HEK293T (cell line): ENCODE measurements at regions not wholly inside any gene's neighbourhood (a gene's known extent, or its start where the extent isn't known, plus 50 kb on each side); places are given as distances from the start of the nearest gene placed in this dataset.

Experiments
- CTCF ChIA-PET: fragments of 350-600 bp; formaldehyde crosslinking; extraction: SDS; loops from one replicate; lab custom pipeline; 2021; ENCODE audit warnings: antibody characterized with exemption, inconsistent platforms; lab: Yijun Ruan, JAX
- POLR2A ChIA-PET: fragments of 350-600 bp; formaldehyde crosslinking; extraction: SDS; loops from one replicate; lab custom pipeline; 2020; ENCODE audit warnings: antibody characterized with exemption, inconsistent platforms; lab: Yijun Ruan, JAX
- DNase-seq: peaks from one replicate; pipeline ENCODE4 v3.0.0; 2012; ENCODE audit warnings: mixed read lengths; ENCODE audit errors: extremely low spot score
- ARNT ChIP-seq: fragments of 450-650 bp; IDR thresholded peaks from 2 replicates; pipeline ENCODE4 v1.6.1; 2017; ENCODE audit warnings: mild to moderate bottlenecking
- BHLHE40 ChIP-seq: fragments of 450-650 bp; IDR thresholded peaks from 2 replicates; pipeline ENCODE4 v1.6.1; 2016; ENCODE audit warnings: mild to moderate bottlenecking, moderate library complexity, borderline replicate concordance
- CTBP1 ChIP-seq: fragments of 450-650 bp; IDR thresholded peaks from 2 replicates; pipeline ENCODE4 v1.6.1; 2016; ENCODE audit warnings: borderline replicate concordance
- ELF4 ChIP-seq: fragments of 450-650 bp; IDR thresholded peaks from 2 replicates; pipeline ENCODE4 v1.6.1; 2017; ENCODE audit warnings: antibody characterized with exemption
- FOXA1 ChIP-seq: fragments of 450-650 bp; IDR thresholded peaks from 2 replicates; pipeline ENCODE4 v1.6.1; 2016; ENCODE audit warnings: mild to moderate bottlenecking
- FOXK2 ChIP-seq: fragments of 450-650 bp; IDR thresholded peaks from 2 replicates; pipeline ENCODE4 v1.6.1; 2016; ENCODE audit warnings: mild to moderate bottlenecking
- FOXM1 ChIP-seq: fragments of 450-650 bp; IDR thresholded peaks from 2 replicates; pipeline ENCODE4 v1.6.1; 2017; ENCODE audit warnings: mild to moderate bottlenecking, borderline replicate concordance
- HDGF ChIP-seq: fragments of 450-650 bp; IDR thresholded peaks from 2 replicates; pipeline ENCODE4 v1.6.1; 2017; ENCODE audit warnings: antibody characterized with exemption, borderline replicate concordance
- L3MBTL2 ChIP-seq: fragments of 450-650 bp; conservative IDR thresholded peaks from 2 replicates; pipeline ENCODE4 v1.6.1; 2016; ENCODE audit warnings: mild to moderate bottlenecking
- LEF1 ChIP-seq: fragments of 450-650 bp; IDR thresholded peaks from 2 replicates; pipeline ENCODE4 v1.6.1; 2017; ENCODE audit warnings: mild to moderate bottlenecking, borderline replicate concordance
- NFRKB ChIP-seq: fragments of 450-650 bp; IDR thresholded peaks from 2 replicates; pipeline ENCODE4 v1.6.1; 2016; ENCODE audit warnings: mild to moderate bottlenecking, moderate library complexity
- SP1 ChIP-seq: fragments of 450-650 bp; IDR thresholded peaks from 2 replicates; pipeline ENCODE4 v1.6.1; 2017
- SUZ12 ChIP-seq: fragments of 450-650 bp; IDR thresholded peaks from 2 replicates; pipeline ENCODE4 v1.6.1; 2016; ENCODE audit warnings: mild to moderate bottlenecking
- TARDBP ChIP-seq: fragments of 450-650 bp; IDR thresholded peaks from 2 replicates; pipeline ENCODE4 v1.6.1; 2016
- ZNF384 ChIP-seq: fragments of 450-650 bp; IDR thresholded peaks from 2 replicates; pipeline ENCODE4 v1.6.1; 2016
- TF ChIP-seq, protein P1 (sequence below): fragments of 450-650 bp; IDR thresholded peaks from 2 replicates; pipeline ENCODE4 v1.6.1; 2016

DNA sequence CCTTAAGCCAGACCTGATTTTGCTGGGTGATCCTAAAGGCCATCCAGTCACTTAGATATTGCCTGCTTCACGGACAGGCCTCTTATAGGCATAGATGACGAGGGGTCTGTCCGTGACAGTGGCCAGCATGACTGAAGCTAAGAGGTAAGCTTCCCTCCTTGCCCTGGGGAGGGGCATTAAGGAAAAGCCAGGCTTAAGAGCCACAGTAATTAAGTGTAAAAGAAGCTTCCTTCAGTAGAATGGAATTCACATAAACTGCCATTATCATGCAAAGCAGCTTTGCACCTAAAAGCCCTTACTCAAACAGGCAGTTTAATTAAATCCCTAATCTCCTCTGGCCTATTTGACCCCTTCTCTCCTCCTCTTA is 99.4 kb upstream of the PKDCC start:
- TF ChIP-seq CTBP1 = no peak
- TF ChIP-seq FOXK2 = no peak
- TF ChIP-seq BHLHE40 = no peak
- no peak for TF ChIP-seq SUZ12
- no peak for TF ChIP-seq FOXA1
- TF ChIP-seq L3MBTL2 = no peak
- no peak for TF ChIP-seq NFRKB
- TF ChIP-seq, protein P1, sequence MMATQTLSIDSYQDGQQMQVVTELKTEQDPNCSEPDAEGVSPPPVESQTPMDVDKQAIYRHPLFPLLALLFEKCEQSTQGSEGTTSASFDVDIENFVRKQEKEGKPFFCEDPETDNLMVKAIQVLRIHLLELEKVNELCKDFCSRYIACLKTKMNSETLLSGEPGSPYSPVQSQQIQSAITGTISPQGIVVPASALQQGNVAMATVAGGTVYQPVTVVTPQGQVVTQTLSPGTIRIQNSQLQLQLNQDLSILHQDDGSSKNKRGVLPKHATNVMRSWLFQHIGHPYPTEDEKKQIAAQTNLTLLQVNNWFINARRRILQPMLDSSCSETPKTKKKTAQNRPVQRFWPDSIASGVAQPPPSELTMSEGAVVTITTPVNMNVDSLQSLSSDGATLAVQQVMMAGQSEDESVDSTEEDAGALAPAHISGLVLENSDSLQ = no peak
- TF ChIP-seq TARDBP = no peak
- no peak for TF ChIP-seq ZNF384
- TF ChIP-seq LEF1 = no peak
- no peak for TF ChIP-seq FOXM1
- TF ChIP-seq ARNT = no peak
- no peak for TF ChIP-seq SP1
- no peak for DNase-seq
- CTCF ChIA-PET = no interaction called here
- POLR2A ChIA-PET = no interaction called here

GRCh38 chr2:41949091-41949882 is 98.5 kb upstream of the PKDCC start:
- DNase-seq = no peak
- ChIA-PET POLR2A (no interaction called here), CTCF (interaction anchor here (0.7 kb wide), 1 partner anchor 94 kb away, joined by 3 read pairs; no protein-coding TSS in a partner anchor)
- TF ChIP-seq ZNF384 (no peak), SUZ12 (no peak), FOXK2 (no peak), HDGF (no peak), CTBP1 (no peak), L3MBTL2 (no peak), LEF1 (no peak), FOXA1 (no peak), SP1 (no peak)

GRCh38 chr2:41949883-41950665 is 97.7 kb upstream of the PKDCC start:
- no peak for DNase-seq
- ChIA-PET CTCF (interaction anchor here (0.7 kb wide), 1 partner anchor 94 kb away, joined by 3 read pairs; no protein-coding TSS in a partner anchor), POLR2A (no interaction called here)
- TF ChIP-seq L3MBTL2 (no peak), NFRKB (no peak), LEF1 (no peak), HDGF (no peak), FOXA1 (no peak)

- ChIA-PET CTCF (no interaction called here), POLR2A (no interaction called here)
- TF ChIP-seq NFRKB = no peak
- DNase-seq = no peak
Measured at GRCh38 chr2:41950666-41950960, 97.2 kb upstream of the PKDCC start.

- ChIA-PET CTCF (no interaction called here), POLR2A (no interaction called here)
- no peak for DNase-seq
- TF ChIP-seq NFRKB (no peak), HDGF (no peak), SP1 (no peak), FOXK2 (no peak), FOXM1 (no peak), SUZ12 (no peak), L3MBTL2 (no peak), CTBP1 (no peak), BHLHE40 (no peak), ELF4 (no peak), ZNF384 (no peak), FOXA1 (no peak)
- TF ChIP-seq, protein P1 = no peak
Measured at GRCh38 chr2:41954304-41955291, 93.2 kb upstream of the PKDCC start.

GRCh38 chr2:41955316-41956043 is 92.3 kb upstream of the PKDCC start:
- no peak for DNase-seq
- POLR2A ChIA-PET = no interaction called here
- CTCF ChIA-PET = no interaction called here
- no peak for TF ChIP-seq CTBP1
- no peak for TF ChIP-seq FOXM1
- no peak for TF ChIP-seq ZNF384
- TF ChIP-seq LEF1 = no peak
- no peak for TF ChIP-seq HDGF
- no peak for TF ChIP-seq NFRKB
- no peak for TF ChIP-seq TARDBP
- TF ChIP-seq, protein P1 = no peak
- TF ChIP-seq SUZ12 = no peak
- no peak for TF ChIP-seq FOXK2
- TF ChIP-seq ELF4 = no peak
- TF ChIP-seq BHLHE40 = no peak
- no peak for TF ChIP-seq FOXA1
- TF ChIP-seq SP1 = no peak
